GOT3 (cell line): ENCODE measurements at regions not wholly inside any gene's neighbourhood (a gene's known extent, or its start where the extent isn't known, plus 50 kb on each side); places are given as distances from the start of the nearest gene placed in this dataset.

Source experiments
- DNase-seq: peaks from one replicate; lab custom pipeline; 2025; ENCODE audit warnings: mixed read lengths; lab: John Stamatoyannopoulos, UW

GRCh38 chr5:104213216-104213615 is 650.6 kb upstream of the NUDT12 start:
- no peak for DNase-seq

GRCh38 chr5:104199771-104200170 is 637.2 kb upstream of the NUDT12 start:
- no peak for DNase-seq

GRCh38 chr5:104198156-104198555 is 635.6 kb upstream of the NUDT12 start:
- no peak for DNase-seq

- no peak for DNase-seq
Measured at GRCh38 chr5:104189909-104190308, 627.3 kb upstream of the NUDT12 start.

GRCh38 chr5:104189031-104189430 is 626.4 kb upstream of the NUDT12 start:
- DNase-seq: no peak

GRCh38 chr5:104187656-104188055 is 625.1 kb upstream of the NUDT12 start:
- no peak for DNase-seq

GRCh38 chr5:104186510-104186909 is 623.9 kb upstream of the NUDT12 start:
- DNase-seq: no peak

- no peak for DNase-seq
Measured at GRCh38 chr5:104186100-104186499, 623.5 kb upstream of the NUDT12 start.

- DNase-seq: no peak
Measured at GRCh38 chr5:104184264-104184663, 621.7 kb upstream of the NUDT12 start.

GRCh38 chr5:104178829-104179456 is 616.4 kb upstream of the NUDT12 start:
- no peak for DNase-seq

- DNase-seq: no peak
Measured at GRCh38 chr5:104178066-104178465, 615.5 kb upstream of the NUDT12 start.

- DNase-seq: no peak
Measured at GRCh38 chr5:104177651-104178050, 615.1 kb upstream of the NUDT12 start.

- DNase-seq: no peak
Measured at GRCh38 chr5:104172976-104173375, 610.4 kb upstream of the NUDT12 start.

- DNase-seq: no peak
Measured at GRCh38 chr5:104171958-104172690, 609.5 kb upstream of the NUDT12 start.

GRCh38 chr5:104170926-104171325 is 608.3 kb upstream of the NUDT12 start:
- no peak for DNase-seq

- DNase-seq: no peak
Measured at GRCh38 chr5:104146652-104147051, 584.1 kb upstream of the NUDT12 start.

GRCh38 chr5:104139840-104140239 is 577.3 kb upstream of the NUDT12 start:
- DNase-seq: no peak

- DNase-seq: no peak
Measured at GRCh38 chr5:104130320-104130719, 567.7 kb upstream of the NUDT12 start.

GRCh38 chr5:104128348-104128747 is 565.8 kb upstream of the NUDT12 start:
- DNase-seq: no peak

- DNase-seq: no peak
Measured at GRCh38 chr5:104126980-104127379, 564.4 kb upstream of the NUDT12 start.

GRCh38 chr5:104119529-104119928 is 556.9 kb upstream of the NUDT12 start:
- DNase-seq: no peak

GRCh38 chr5:104111632-104112031 is 549.0 kb upstream of the NUDT12 start:
- DNase-seq: no peak

- no peak for DNase-seq
Measured at GRCh38 chr5:104096451-104096850, 533.9 kb upstream of the NUDT12 start.

GRCh38 chr5:104095527-104095926 is 532.9 kb upstream of the NUDT12 start:
- DNase-seq: no peak
